ENCODE measurements at regions not wholly inside any gene's neighbourhood (a gene's known extent, or its start where the extent isn't known, plus 50 kb on each side); places are given as distances from the start of the nearest gene placed in this dataset.
"Not testable (repeated sequence)": the region's sequence is repeated elsewhere in the genome, so short reads cannot be mapped to it uniquely, and the experiment has no call there.

DNA sequence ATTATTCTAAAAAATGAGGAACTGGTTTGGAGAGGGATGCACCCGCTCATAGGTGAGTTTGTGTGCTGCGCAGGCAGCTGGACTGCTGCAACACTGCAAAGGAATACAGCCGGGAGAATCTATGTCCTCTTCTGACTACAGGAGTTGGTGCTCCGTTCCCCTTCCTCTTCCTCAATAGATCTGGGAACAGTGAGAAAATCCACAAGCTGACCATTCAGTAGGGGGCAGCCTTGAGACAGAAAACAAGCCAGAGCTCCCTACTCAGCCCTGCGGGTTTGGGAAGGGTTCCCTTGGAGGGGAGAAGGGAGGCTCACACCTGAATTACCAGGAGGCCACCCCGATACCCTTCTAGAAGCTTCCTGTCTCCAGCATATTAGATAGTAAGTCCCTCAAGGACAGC, 87.3 kb upstream of the FOXI2 start:
- H3K27me3 ChIP-seq (ENCODE audit: control insufficient read depth, low read length): no peaks in the 10 kb centered on the region
- TF ChIP-seq EZH2phosphoT487 (IDR thresholded peaks at IDR 0.05; ENCODE audit: borderline replicate concordance, low read length): no peak
- TF ChIP-seq, protein P1, sequence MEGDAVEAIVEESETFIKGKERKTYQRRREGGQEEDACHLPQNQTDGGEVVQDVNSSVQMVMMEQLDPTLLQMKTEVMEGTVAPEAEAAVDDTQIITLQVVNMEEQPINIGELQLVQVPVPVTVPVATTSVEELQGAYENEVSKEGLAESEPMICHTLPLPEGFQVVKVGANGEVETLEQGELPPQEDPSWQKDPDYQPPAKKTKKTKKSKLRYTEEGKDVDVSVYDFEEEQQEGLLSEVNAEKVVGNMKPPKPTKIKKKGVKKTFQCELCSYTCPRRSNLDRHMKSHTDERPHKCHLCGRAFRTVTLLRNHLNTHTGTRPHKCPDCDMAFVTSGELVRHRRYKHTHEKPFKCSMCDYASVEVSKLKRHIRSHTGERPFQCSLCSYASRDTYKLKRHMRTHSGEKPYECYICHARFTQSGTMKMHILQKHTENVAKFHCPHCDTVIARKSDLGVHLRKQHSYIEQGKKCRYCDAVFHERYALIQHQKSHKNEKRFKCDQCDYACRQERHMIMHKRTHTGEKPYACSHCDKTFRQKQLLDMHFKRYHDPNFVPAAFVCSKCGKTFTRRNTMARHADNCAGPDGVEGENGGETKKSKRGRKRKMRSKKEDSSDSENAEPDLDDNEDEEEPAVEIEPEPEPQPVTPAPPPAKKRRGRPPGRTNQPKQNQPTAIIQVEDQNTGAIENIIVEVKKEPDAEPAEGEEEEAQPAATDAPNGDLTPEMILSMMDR (IDR thresholded peaks at IDR 0.05; ENCODE audit: low read depth, low read length, poor library complexity, severe bottlenecking): peak; percentile 47
- no peaks in the 10 kb centered on the region for H3F3A ChIP-seq (ENCODE audit: control insufficient read depth, insufficient read depth)
- no peaks in the 10 kb centered on the region for H4K20me1 ChIP-seq (ENCODE audit: control insufficient read depth, insufficient read depth, low read depth, low read length)
- no peaks in the 10 kb centered on the region for H3K9me3 ChIP-seq (ENCODE audit: control insufficient read depth, insufficient read depth, low read length)
- H3K4me3 ChIP-seq (ENCODE audit: low read length): no peak overlapping the region
- no peaks in the 10 kb centered on the region for H3K4me1 ChIP-seq (ENCODE audit: control insufficient read depth, low read length)
- no peaks in the 10 kb centered on the region for H3K9me2 ChIP-seq (replicated peaks; ENCODE audit: control insufficient read depth, low read length)
- no peak overlapping the region for H3K4me2 ChIP-seq (ENCODE audit: low read length)
- H3K36me3 ChIP-seq (ENCODE audit: control insufficient read depth, low read length): no peaks in the 10 kb centered on the region
- no peaks in the 10 kb centered on the region for H3K79me2 ChIP-seq (ENCODE audit: control insufficient read depth, low read length)
- H3K27ac ChIP-seq (ENCODE audit: low read depth, low read length): no peak overlapping the region

DNA sequence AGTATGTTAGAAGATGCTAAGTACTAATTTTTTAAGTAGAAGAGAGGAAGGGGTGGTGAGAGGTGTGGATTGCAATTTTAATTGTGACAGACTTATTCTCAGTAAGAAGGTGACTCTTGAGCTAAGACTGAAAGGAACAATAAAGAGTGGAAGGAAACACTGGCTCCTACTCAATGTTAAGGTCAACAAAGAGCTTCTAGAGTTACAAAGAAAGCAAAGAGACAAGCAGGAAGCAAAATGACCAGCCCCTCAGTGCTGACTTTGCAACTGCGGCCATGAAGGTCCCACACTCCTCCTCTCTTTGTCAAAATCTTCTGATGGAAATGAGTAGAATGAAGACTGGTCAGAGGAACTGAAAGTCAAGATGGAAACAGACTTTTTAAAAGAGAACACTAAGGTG, 79.9 kb upstream of the FOXI2 start:
- Histone ChIP-seq H3K9me3 (ENCODE audit: control insufficient read depth, insufficient read depth, low read length) (no peaks in the 10 kb centered on the region), H3K9me2 (replicated peaks; ENCODE audit: control insufficient read depth, low read length) (no peaks in the 10 kb centered on the region), H3K36me3 (ENCODE audit: control insufficient read depth, low read length) (no peaks in the 10 kb centered on the region), H3K4me3 (ENCODE audit: low read length) (no peak overlapping the region), H3F3A (ENCODE audit: control insufficient read depth, insufficient read depth) (no peaks in the 10 kb centered on the region), H3K79me2 (ENCODE audit: control insufficient read depth, low read length) (no peaks in the 10 kb centered on the region), H3K4me1 (ENCODE audit: control insufficient read depth, low read length) (no peaks in the 10 kb centered on the region), H3K4me2 (ENCODE audit: low read length) (no peak overlapping the region), H3K27me3 (ENCODE audit: control insufficient read depth, low read length) (no peaks in the 10 kb centered on the region), H3K27ac (ENCODE audit: low read depth, low read length) (no peak overlapping the region), H4K20me1 (ENCODE audit: control insufficient read depth, insufficient read depth, low read depth, low read length) (no peaks in the 10 kb centered on the region)
- TF ChIP-seq, protein P1 (IDR thresholded peaks at IDR 0.05; ENCODE audit: low read depth, low read length, poor library complexity, severe bottlenecking): no peak
- TF ChIP-seq EZH2phosphoT487 (IDR thresholded peaks at IDR 0.05; ENCODE audit: borderline replicate concordance, low read length): no peak

DNA sequence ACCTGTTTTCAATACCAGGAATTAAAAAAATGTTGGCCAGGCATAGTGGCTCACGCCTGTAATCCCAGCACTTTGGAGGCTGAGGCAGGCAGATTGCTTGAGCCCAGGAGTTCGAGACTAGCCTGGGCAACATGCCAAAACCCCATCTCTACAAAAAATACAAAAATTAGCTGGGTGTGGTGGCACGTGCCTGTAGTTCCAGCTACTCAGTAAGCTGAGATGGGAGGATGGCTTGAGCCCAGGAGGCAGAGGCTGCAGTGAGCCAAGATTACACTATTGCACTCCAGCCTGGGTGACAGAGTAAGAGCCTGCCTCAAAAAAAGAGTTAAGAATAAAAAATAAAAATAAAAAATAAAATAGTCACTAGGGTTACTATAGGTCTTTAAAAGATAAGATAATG, 60.6 kb upstream of the FOXI2 start:
- H3K4me2 ChIP-seq (ENCODE audit: low read length); H3K9me3 ChIP-seq (ENCODE audit: control insufficient read depth, insufficient read depth, low read length); H3K36me3 ChIP-seq (ENCODE audit: control insufficient read depth, low read length); H3K9me2 ChIP-seq (replicated peaks; ENCODE audit: control insufficient read depth, low read length); H3K4me3 ChIP-seq (ENCODE audit: low read length); H3K4me1 ChIP-seq (ENCODE audit: control insufficient read depth, low read length); H3K79me2 ChIP-seq (ENCODE audit: control insufficient read depth, low read length); H3F3A ChIP-seq (ENCODE audit: control insufficient read depth, insufficient read depth); H4K20me1 ChIP-seq (ENCODE audit: control insufficient read depth, insufficient read depth, low read depth, low read length); H3K27ac ChIP-seq (ENCODE audit: low read depth, low read length); H3K27me3 ChIP-seq (ENCODE audit: control insufficient read depth, low read length): not testable (repeated sequence)

DNA sequence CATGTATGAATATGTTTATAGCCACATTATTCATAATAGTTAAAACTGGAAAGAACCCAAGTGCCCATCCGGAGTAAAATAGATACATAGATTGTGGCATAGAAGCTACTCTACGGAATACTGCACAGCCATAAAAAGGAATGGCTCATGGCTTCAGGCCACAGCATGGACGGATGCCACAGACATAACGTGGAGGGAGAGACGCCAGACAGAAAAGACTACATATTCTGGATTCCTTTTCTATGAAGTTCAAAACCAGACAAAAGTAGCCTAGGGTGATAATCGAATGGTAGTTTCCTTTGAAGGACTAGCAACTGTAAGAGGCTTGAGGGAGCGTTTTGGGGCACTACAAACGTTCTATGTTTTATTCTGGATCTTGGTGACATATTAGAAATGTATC, 58.9 kb upstream of the FOXI2 start:
- Histone ChIP-seq H3K79me2 (ENCODE audit: control insufficient read depth, low read length) (no peaks in the 10 kb centered on the region), H3K4me2 (ENCODE audit: low read length) (no peak overlapping the region), H3K9me2 (replicated peaks; ENCODE audit: control insufficient read depth, low read length) (no peaks in the 10 kb centered on the region), H3K4me1 (ENCODE audit: control insufficient read depth, low read length) (no peaks in the 10 kb centered on the region), H4K20me1 (ENCODE audit: control insufficient read depth, insufficient read depth, low read depth, low read length) (no peaks in the 10 kb centered on the region), H3K27ac (ENCODE audit: low read depth, low read length) (no peak overlapping the region), H3K27me3 (ENCODE audit: control insufficient read depth, low read length) (no peaks in the 10 kb centered on the region), H3K36me3 (ENCODE audit: control insufficient read depth, low read length) (no peaks in the 10 kb centered on the region), H3K9me3 (ENCODE audit: control insufficient read depth, insufficient read depth, low read length) (no peaks in the 10 kb centered on the region), H3F3A (ENCODE audit: control insufficient read depth, insufficient read depth) (no peaks in the 10 kb centered on the region), H3K4me3 (ENCODE audit: low read length) (no peak overlapping the region)
- TF ChIP-seq EZH2phosphoT487 (IDR thresholded peaks at IDR 0.05; ENCODE audit: borderline replicate concordance, low read length): no peak
- TF ChIP-seq, protein P1 (IDR thresholded peaks at IDR 0.05; ENCODE audit: low read depth, low read length, poor library complexity, severe bottlenecking): no peak
